ENCODE measurements at regions not wholly inside any gene's neighbourhood (a gene's known extent, or its start where the extent isn't known, plus 50 kb on each side); places are given as distances from the start of the nearest gene placed in this dataset.

DNA sequence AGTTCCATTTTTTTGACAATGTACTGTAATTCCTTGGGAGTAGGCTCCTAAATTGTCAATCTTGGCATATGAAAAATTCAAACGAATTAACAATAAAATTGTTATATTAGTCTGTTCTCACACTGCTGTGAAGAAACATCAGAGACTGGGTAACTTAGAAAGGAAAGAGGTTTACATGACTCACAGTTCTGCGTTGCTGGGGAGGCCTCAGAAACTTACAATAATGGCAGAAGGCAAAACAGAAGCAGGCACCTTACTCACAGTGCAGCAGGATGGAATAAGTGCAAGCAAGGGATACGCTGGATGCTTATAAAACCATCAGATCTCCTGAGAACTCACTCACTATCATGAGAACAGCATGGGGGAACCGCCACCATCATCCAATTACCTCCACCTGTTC, 246.4 kb upstream of the TRAM1L1 start:
- TF ChIP-seq, protein P1, sequence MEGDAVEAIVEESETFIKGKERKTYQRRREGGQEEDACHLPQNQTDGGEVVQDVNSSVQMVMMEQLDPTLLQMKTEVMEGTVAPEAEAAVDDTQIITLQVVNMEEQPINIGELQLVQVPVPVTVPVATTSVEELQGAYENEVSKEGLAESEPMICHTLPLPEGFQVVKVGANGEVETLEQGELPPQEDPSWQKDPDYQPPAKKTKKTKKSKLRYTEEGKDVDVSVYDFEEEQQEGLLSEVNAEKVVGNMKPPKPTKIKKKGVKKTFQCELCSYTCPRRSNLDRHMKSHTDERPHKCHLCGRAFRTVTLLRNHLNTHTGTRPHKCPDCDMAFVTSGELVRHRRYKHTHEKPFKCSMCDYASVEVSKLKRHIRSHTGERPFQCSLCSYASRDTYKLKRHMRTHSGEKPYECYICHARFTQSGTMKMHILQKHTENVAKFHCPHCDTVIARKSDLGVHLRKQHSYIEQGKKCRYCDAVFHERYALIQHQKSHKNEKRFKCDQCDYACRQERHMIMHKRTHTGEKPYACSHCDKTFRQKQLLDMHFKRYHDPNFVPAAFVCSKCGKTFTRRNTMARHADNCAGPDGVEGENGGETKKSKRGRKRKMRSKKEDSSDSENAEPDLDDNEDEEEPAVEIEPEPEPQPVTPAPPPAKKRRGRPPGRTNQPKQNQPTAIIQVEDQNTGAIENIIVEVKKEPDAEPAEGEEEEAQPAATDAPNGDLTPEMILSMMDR (conservative IDR thresholded peaks at IDR 0.05), result no peak
- no peak for TF ChIP-seq EZH2 (IDR thresholded peaks at IDR 0.05; ENCODE audit: low read depth)

All from PC-9 (cell line).